Right lobe of liver (tissue), 4 donors: ENCODE measurements at regions not wholly inside any gene's neighbourhood (a gene's known extent, or its start where the extent isn't known, plus 50 kb on each side); places are given as distances from the start of the nearest gene placed in this dataset.

ENCODE experiments used
- CTCF ChIP-seq, 4 donors: fragments of 200-600 bp in 3 of 4; fragments of 450-650 bp in 1 of 4; IDR thresholded peaks; one replicate each; pipeline versions ENCODE4 v1.5.1 to v1.8.0; 2016 to 2022; ENCODE audit warnings: antibody characterized with exemption in 4 of 4, mild to moderate bottlenecking in 2 of 4
- POLR2A ChIP-seq: fragments of 450-650 bp; IDR thresholded peaks from one replicate; pipeline ENCODE4 v1.6.1; 2017; ENCODE audit warnings: antibody characterized with exemption, mild to moderate bottlenecking
- donor health status: DM: no; HTN: no; CAD: no.
- donor health status: DM: no; HTN: no; CAD: no.
- donor health status: DM: no; HTN: yes; CAD: no.

GRCh38 chr18:78659057-78659456 is 320.6 kb upstream of the SALL3 start:
- TF ChIP-seq CTCF (IDR thresholded peaks at IDR 0.05) (no peak), POLR2A (no peak)
